HEK293 (cell line): ENCODE measurements at regions not wholly inside any gene's neighbourhood (a gene's known extent, or its start where the extent isn't known, plus 50 kb on each side); places are given as distances from the start of the nearest gene placed in this dataset.

Source experiments
- CTCF ChIA-PET: fragments of 350-600 bp; formaldehyde crosslinking; extraction: SDS; loops from one replicate; lab custom pipeline; 2021; ENCODE audit warnings: antibody characterized with exemption; lab: Yijun Ruan, JAX
- POLR2A ChIA-PET: fragments of 300-600 bp; formaldehyde crosslinking; extraction: SDS; loops from one replicate; lab custom pipeline; 2020; ENCODE audit warnings: antibody characterized with exemption, inconsistent platforms; lab: Yijun Ruan, JAX
- H3K27ac ChIP-seq: fragments of 200-500 bp; sonication (Bioruptor generic); 2 replicates; pipeline ENCODE4 v1.5.1; 2014; ENCODE audit warnings: low read depth, low read length, control low read depth, inconsistent platforms; ENCODE audit errors: extremely low read depth
- H3K36me3 ChIP-seq, 2 experiments: fragments of 200-500 bp in 1 of 2; sonication (Bioruptor generic) in 1 of 2; 1 replicate in 1 of 2; 2 replicates in 1 of 2; pipeline ENCODE4 v1.5.1; 2014 to 2017; ENCODE audit warnings: inconsistent platforms in 2 of 2, low read length in 2 of 2; ENCODE audit not compliant: control insufficient read depth in 2 of 2, insufficient read depth in 1 of 2
- H3K4me1 ChIP-seq: fragments of 200-500 bp; sonication (Bioruptor generic); 2 replicates; pipeline ENCODE4 v1.5.1; 2014; ENCODE audit warnings: mild to moderate bottlenecking, low read length, inconsistent platforms; ENCODE audit not compliant: control insufficient read depth, insufficient read depth
- H3K4me3 ChIP-seq: 2 replicates; pipeline ENCODE4 v1.5.1; 2011; ENCODE audit warnings: low read depth, mild to moderate bottlenecking, control low read depth, low read length, moderate library complexity
- H3K9me3 ChIP-seq: fragments of 200-500 bp; sonication (Bioruptor generic); 2 replicates; pipeline ENCODE4 v1.5.1; 2014; ENCODE audit warnings: low read depth, low read length, inconsistent platforms; ENCODE audit not compliant: control insufficient read depth, insufficient read depth
- GLI2 ChIP-seq: fragments of 450-650 bp; formaldehyde crosslinking; IDR thresholded peaks from 2 replicates; pipeline ENCODE4; 2017; ENCODE audit warnings: missing biosample characterization, missing genetic modification characterization, low read depth, borderline replicate concordance
- KLF16 ChIP-seq: fragments of 450-650 bp; formaldehyde crosslinking; IDR thresholded peaks from 2 replicates; pipeline ENCODE4 v1.5.1; 2017; ENCODE audit warnings: missing biosample characterization, missing genetic modification characterization
- KLF17 ChIP-seq: fragments of 450-650 bp; formaldehyde crosslinking; IDR thresholded peaks from 2 replicates; pipeline ENCODE4 v1.5.1; 2016; ENCODE audit warnings: missing biosample characterization, missing genetic modification characterization
- PRDM2 ChIP-seq: fragments of 450-650 bp; formaldehyde crosslinking; IDR thresholded peaks from 2 replicates; pipeline ENCODE4 v1.5.1; 2016; ENCODE audit warnings: missing biosample characterization, missing genetic modification characterization, borderline replicate concordance
- REPIN1 ChIP-seq: fragments of 450-650 bp; formaldehyde crosslinking; IDR thresholded peaks from 2 replicates; pipeline ENCODE4 v1.5.1; 2017; ENCODE audit warnings: missing biosample characterization, missing genetic modification characterization, low read depth
- SCRT1 ChIP-seq: fragments of 450-650 bp; formaldehyde crosslinking; IDR thresholded peaks from 2 replicates; pipeline ENCODE4 v1.5.1; 2016; ENCODE audit warnings: missing biosample characterization, missing genetic modification characterization, borderline replicate concordance
- ZNF114 ChIP-seq: fragments of 450-650 bp; formaldehyde crosslinking; IDR thresholded peaks from 2 replicates; pipeline ENCODE4 v1.5.0; 2017; ENCODE audit warnings: missing biosample characterization, missing genetic modification characterization
- ZNF148 ChIP-seq: fragments of 450-650 bp; formaldehyde crosslinking; IDR thresholded peaks from 2 replicates; pipeline ENCODE4 v1.5.0; 2017; ENCODE audit warnings: missing biosample characterization, missing genetic modification characterization, borderline replicate concordance
- ZNF169 ChIP-seq: fragments of 450-650 bp; formaldehyde crosslinking; IDR thresholded peaks from 2 replicates; pipeline ENCODE4 v1.5.1; 2016; ENCODE audit warnings: missing biosample characterization, missing genetic modification characterization
- ZNF18 ChIP-seq: fragments of 450-650 bp; formaldehyde crosslinking; IDR thresholded peaks from 2 replicates; pipeline ENCODE4 v1.5.1; 2016; ENCODE audit warnings: missing biosample characterization, missing genetic modification characterization
- ZNF274 ChIP-seq, 2 experiments: fragments of 200-500 bp in 1 of 2; fragments of 450-650 bp in 1 of 2; sonication (Bioruptor generic) in 1 of 2; formaldehyde crosslinking in 1 of 2; IDR thresholded peaks; 2 replicates each; pipeline versions ENCODE4 v1.5.1 to v1.6.1; 2014 to 2016; ENCODE audit warnings: borderline replicate concordance in 1 of 2, inconsistent platforms in 1 of 2, low read length in 1 of 2, missing biosample characterization in 1 of 2, missing genetic modification characterization in 1 of 2
- ZNF544 ChIP-seq: fragments of 450-650 bp; formaldehyde crosslinking; IDR thresholded peaks from 2 replicates; pipeline ENCODE4 v1.5.0; 2017; ENCODE audit warnings: missing biosample characterization, missing genetic modification characterization
- ZNF654 ChIP-seq: fragments of 450-650 bp; formaldehyde crosslinking; IDR thresholded peaks from 2 replicates; pipeline ENCODE4 v1.5.1; 2016; ENCODE audit warnings: low read depth, missing biosample characterization, missing genetic modification characterization
- ZSCAN23 ChIP-seq: fragments of 450-650 bp; formaldehyde crosslinking; IDR thresholded peaks from 2 replicates; pipeline ENCODE4 v1.5.1; 2016; ENCODE audit warnings: missing biosample characterization, missing genetic modification characterization
- ZSCAN30 ChIP-seq: fragments of 450-650 bp; IDR thresholded peaks from 2 replicates; pipeline ENCODE4 v1.5.1; 2018; ENCODE audit warnings: missing biosample characterization, mild to moderate bottlenecking, missing genetic modification characterization, moderate library complexity

GRCh38 chr7:85593355-85593754 is 406.5 kb upstream of the SEMA3D start:
- ChIA-PET CTCF (interaction anchor here (1.0 kb wide), 1 partner anchor 39 kb away, joined by 3 read pairs; no protein-coding TSS in a partner anchor), POLR2A (no interaction called here)
- no peaks in the 10 kb centered on the region for H3K9me3 ChIP-seq
- TF ChIP-seq GLI2 (tag by site-specific recombination), result no peak
- H3K4me3 ChIP-seq, result no peak overlapping the region
- no peak overlapping the region for H3K27ac ChIP-seq
- H3K4me1 ChIP-seq, result peaks cover 13% of the 10 kb centered on the region
- no peaks in the 10 kb centered on the region for H3K36me3 ChIP-seq

GRCh38 chr7:85587785-85588184 is 400.9 kb upstream of the SEMA3D start:
- ChIA-PET CTCF (interaction anchor here (0.6 to 0.7 kb wide), 2 partner anchors 114 to 142 kb away, joined by 3 read pairs; no protein-coding TSS in a partner anchor), POLR2A (no interaction called here)
- TF ChIP-seq SCRT1 (tag by site-specific recombination), result no peak
- no peak for TF ChIP-seq KLF17 (tag by site-specific recombination)
- no peak for TF ChIP-seq ZNF654 (tag by site-specific recombination)
- TF ChIP-seq ZNF274 (IDR thresholded peaks at IDR 0.05; ENCODE audit: low read length), result no peak
- TF ChIP-seq ZNF274 (tag by site-specific recombination; IDR thresholded peaks at IDR 0.05; ENCODE audit: borderline replicate concordance), result no peak
- no peak for TF ChIP-seq PRDM2 (tag by site-specific recombination)
- TF ChIP-seq KLF16 (tag by site-specific recombination), result no peak
- TF ChIP-seq ZNF114, result no peak
- TF ChIP-seq ZNF148 (tag by site-specific recombination), result no peak
- no peak for TF ChIP-seq ZNF169 (tag by site-specific recombination)
- no peak for TF ChIP-seq ZSCAN23 (tag by site-specific recombination)
- TF ChIP-seq ZSCAN30 (tag by site-specific recombination), result no peak
- no peak for TF ChIP-seq ZNF18 (tag by site-specific recombination)
- TF ChIP-seq REPIN1, result no peak
- TF ChIP-seq ZNF544 (tag by site-specific recombination), result no peak

More at GRCh38 chr7:85587785-85588184, 400.9 kb upstream of the SEMA3D start:
- H3K9me3 ChIP-seq, result no peaks in the 10 kb centered on the region
- H3K4me1 ChIP-seq, result peaks cover 7% of the 10 kb centered on the region
- H3K4me3 ChIP-seq, result no peak overlapping the region
- no peaks in the 10 kb centered on the region for H3K36me3 ChIP-seq
- H3K27ac ChIP-seq, result no peak overlapping the region
